ENCODE measurements at regions not wholly inside any gene's neighbourhood (a gene's known extent, or its start where the extent isn't known, plus 50 kb on each side); places are given as distances from the start of the nearest gene placed in this dataset.

GRCh38 chr5:93191035-93191817 is 389.8 kb downstream of the NR2F1-AS1 start:
- Histone ChIP-seq H3K4me1 (ENCODE audit: insufficient read depth, low read length) (no peaks in the 10 kb centered on the region), H3K36me3 (ENCODE audit: insufficient read depth, low read length) (no peaks in the 10 kb centered on the region), H3K9ac (ENCODE audit: low read depth, low read length) (no peak overlapping the region), H3K27ac (ENCODE audit: low read depth, low read length) (no peak overlapping the region), H3K27me3 (ENCODE audit: insufficient read depth, low read length) (no peaks in the 10 kb centered on the region), H3K9me3 (ENCODE audit: insufficient read depth, low read depth, low read length) (no peaks in the 10 kb centered on the region), H3K4me3 (ENCODE audit: low read length) (no peak overlapping the region)
- 90% methylated on average over 10 of the region's 11 CpGs for WGBS

DNA sequence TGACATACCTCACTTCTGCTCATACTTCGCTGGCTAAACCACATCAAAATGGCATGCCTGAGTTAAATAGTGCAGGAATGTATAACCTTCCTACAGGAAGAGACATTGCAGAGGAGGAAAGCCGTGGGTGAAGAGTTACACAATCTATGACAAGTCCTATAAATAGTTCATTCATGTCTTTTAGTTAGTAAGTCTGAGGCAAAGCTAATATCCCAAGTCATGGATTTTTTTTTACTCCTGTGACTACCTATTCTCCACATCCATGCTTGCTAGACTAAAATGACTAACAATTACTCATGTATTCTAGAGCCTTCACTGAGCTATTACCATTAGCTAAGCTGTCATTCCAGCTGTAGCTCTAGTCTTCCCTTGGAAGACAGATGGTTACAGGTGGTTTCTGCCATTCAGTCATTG is 391.3 kb downstream of the NR2F1-AS1 start:
- no peaks in the 10 kb centered on the region for H3K36me3 ChIP-seq (ENCODE audit: insufficient read depth, low read length)
- 90% methylated on average over 1 of the region's 2 CpGs for WGBS
- no peaks in the 10 kb centered on the region for H3K9me3 ChIP-seq (ENCODE audit: insufficient read depth, low read depth, low read length)
- no peak overlapping the region for H3K4me3 ChIP-seq (ENCODE audit: low read length)
- H3K4me1 ChIP-seq (ENCODE audit: insufficient read depth, low read length) = no peaks in the 10 kb centered on the region
- H3K9ac ChIP-seq (ENCODE audit: low read depth, low read length) = no peak overlapping the region
- no peaks in the 10 kb centered on the region for H3K27me3 ChIP-seq (ENCODE audit: insufficient read depth, low read length)
- H3K27ac ChIP-seq (ENCODE audit: low read depth, low read length) = no peak overlapping the region

DNA sequence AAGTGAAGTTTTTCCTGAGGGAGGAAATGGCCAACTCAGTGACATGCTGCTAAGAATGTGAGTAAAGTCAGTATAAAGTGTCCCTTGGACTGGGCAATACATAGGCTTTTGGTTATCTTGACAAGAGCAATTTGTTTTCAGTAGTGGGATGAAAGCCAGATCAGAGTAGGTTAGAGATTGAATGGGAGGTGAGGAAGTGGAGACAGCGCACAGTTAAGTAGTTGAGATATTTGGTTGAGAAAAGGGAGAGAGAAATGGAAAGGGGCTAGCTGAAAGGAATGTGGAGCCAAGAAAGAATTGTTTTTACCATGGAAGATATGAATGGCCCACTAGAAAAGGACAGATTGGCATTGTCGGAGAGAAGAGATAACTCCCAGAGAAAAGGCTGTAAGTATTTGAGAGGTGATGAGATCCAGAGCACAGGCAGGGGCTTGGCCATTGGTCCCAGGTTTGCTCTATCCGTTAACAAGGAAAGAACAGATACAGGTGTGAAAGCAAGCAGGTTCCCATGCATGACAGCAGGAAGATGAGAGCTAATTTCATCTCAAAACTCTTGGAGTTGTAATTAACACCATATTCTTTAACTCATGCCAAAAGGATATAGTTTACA is 392.0 kb downstream of the NR2F1-AS1 start:
- WGBS = 90% methylated on average over 3 of the region's 3 CpGs
- H3K9ac ChIP-seq (ENCODE audit: low read depth, low read length) = no peak overlapping the region
- no peaks in the 10 kb centered on the region for H3K4me1 ChIP-seq (ENCODE audit: insufficient read depth, low read length)
- H3K27me3 ChIP-seq (ENCODE audit: insufficient read depth, low read length) = no peaks in the 10 kb centered on the region
- H3K4me3 ChIP-seq (ENCODE audit: low read length) = no peak overlapping the region
- H3K36me3 ChIP-seq (ENCODE audit: insufficient read depth, low read length) = no peaks in the 10 kb centered on the region
- no peaks in the 10 kb centered on the region for H3K9me3 ChIP-seq (ENCODE audit: insufficient read depth, low read depth, low read length)
- no peak overlapping the region for H3K27ac ChIP-seq (ENCODE audit: low read depth, low read length)

DNA sequence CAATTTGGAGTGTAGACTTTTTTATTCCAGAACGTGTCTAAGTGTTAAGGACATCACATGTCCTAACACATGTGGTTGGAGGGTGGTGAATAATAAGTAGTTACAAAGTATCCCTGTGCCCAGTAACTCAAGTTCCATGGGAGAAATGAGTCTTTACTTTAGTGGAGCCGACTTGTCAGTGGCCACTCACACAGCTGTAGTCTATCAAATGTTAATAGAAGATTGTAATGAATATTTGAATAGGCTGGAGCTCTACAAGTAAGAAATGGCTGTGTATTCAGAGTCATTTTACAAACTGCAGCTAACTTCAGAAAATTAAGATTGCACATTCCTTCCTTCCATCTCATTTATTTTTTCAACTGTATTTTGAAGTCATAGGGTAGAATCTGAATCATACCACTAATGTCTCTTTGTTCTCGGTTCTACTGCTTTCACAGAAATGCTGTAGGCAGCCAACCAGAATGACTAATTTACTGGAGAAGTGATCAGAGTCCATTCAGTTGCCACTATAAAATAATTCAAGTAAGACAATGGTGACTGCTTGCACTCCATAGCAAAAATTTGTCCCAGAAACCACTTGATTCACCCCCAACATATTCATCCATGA is 394.8 kb downstream of the NR2F1-AS1 start:
- H3K4me1 ChIP-seq (ENCODE audit: insufficient read depth, low read length) = no peaks in the 10 kb centered on the region
- H3K27ac ChIP-seq (ENCODE audit: low read depth, low read length) = no peak overlapping the region
- no peaks in the 10 kb centered on the region for H3K27me3 ChIP-seq (ENCODE audit: insufficient read depth, low read length)
- H3K36me3 ChIP-seq (ENCODE audit: insufficient read depth, low read length) = no peaks in the 10 kb centered on the region
- WGBS = 88% methylated on average over 3 of the region's 3 CpGs
- H3K4me3 ChIP-seq (ENCODE audit: low read length) = no peak overlapping the region
- no peaks in the 10 kb centered on the region for H3K9me3 ChIP-seq (ENCODE audit: insufficient read depth, low read depth, low read length)
- H3K9ac ChIP-seq (ENCODE audit: low read depth, low read length) = no peak overlapping the region

DNA sequence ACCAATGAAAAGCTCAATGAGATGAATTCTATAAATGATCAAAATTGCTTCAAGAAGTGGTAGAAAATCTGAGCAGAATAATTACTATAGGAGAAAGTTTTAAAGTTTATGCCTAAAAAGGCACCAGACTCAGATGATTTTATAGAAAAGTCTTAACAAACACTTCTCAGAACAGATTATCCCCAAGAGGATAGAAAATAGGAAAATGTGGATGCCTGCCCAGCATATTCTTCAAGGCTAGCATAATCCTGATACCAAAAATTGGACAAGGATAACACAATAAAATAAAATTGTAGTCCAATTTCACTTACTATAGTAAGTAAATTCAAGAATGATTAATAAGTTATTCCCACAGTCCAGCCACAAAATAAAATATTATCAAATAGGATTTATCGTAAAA is 397.0 kb downstream of the NR2F1-AS1 start:
- H3K4me1 ChIP-seq (ENCODE audit: insufficient read depth, low read length) = no peaks in the 10 kb centered on the region
- no peak overlapping the region for H3K27ac ChIP-seq (ENCODE audit: low read depth, low read length)
- H3K4me3 ChIP-seq (ENCODE audit: low read length) = no peak overlapping the region
- no peaks in the 10 kb centered on the region for H3K27me3 ChIP-seq (ENCODE audit: insufficient read depth, low read length)
- WGBS = no CpG with 5 or more reads among the region's 1 CpG
- no peaks in the 10 kb centered on the region; the same call in 1 of the 2 replicates for H3K9me3 ChIP-seq (ENCODE audit: insufficient read depth, low read depth, low read length)
- H3K9ac ChIP-seq (ENCODE audit: low read depth, low read length) = no peak overlapping the region
- no peaks in the 10 kb centered on the region for H3K36me3 ChIP-seq (ENCODE audit: insufficient read depth, low read length)

GRCh38 chr5:93179466-93179865 is 401.6 kb downstream of the NR2F1-AS1 start:
- Histone ChIP-seq H3K9ac (ENCODE audit: low read depth, low read length) (no peak overlapping the region), H3K36me3 (ENCODE audit: insufficient read depth, low read length) (no peaks in the 10 kb centered on the region), H3K4me1 (ENCODE audit: insufficient read depth, low read length) (no peaks in the 10 kb centered on the region), H3K4me3 (ENCODE audit: low read length) (no peak overlapping the region), H3K9me3 (ENCODE audit: insufficient read depth, low read depth, low read length) (no peaks in the 10 kb centered on the region; the same call in 1 of the 2 replicates), H3K27ac (ENCODE audit: low read depth, low read length) (no peak overlapping the region), H3K27me3 (ENCODE audit: insufficient read depth, low read length) (no peaks in the 10 kb centered on the region)
- WGBS = 90% methylated on average over 1 of the region's 1 CpG

- Histone ChIP-seq H3K9ac (ENCODE audit: low read depth, low read length) (no peak overlapping the region), H3K36me3 (ENCODE audit: insufficient read depth, low read length) (no peaks in the 10 kb centered on the region), H3K4me3 (ENCODE audit: low read length) (no peak overlapping the region), H3K9me3 (ENCODE audit: insufficient read depth, low read depth, low read length) (peaks cover 12% of the 10 kb centered on the region), H3K27me3 (ENCODE audit: insufficient read depth, low read length) (no peaks in the 10 kb centered on the region), H3K4me1 (ENCODE audit: insufficient read depth, low read length) (no peaks in the 10 kb centered on the region), H3K27ac (ENCODE audit: low read depth, low read length) (no peak overlapping the region)
- 92% methylated on average over 1 of the region's 1 CpG for WGBS
Observed at GRCh38 chr5:93174930-93175329, 406.1 kb downstream of the NR2F1-AS1 start.

- WGBS = 100% methylated on average over 2 of the region's 2 CpGs
- no peak overlapping the region for H3K27ac ChIP-seq (ENCODE audit: low read depth, low read length)
- no peaks in the 10 kb centered on the region for H3K27me3 ChIP-seq (ENCODE audit: insufficient read depth, low read length)
- no peak overlapping the region for H3K9ac ChIP-seq (ENCODE audit: low read depth, low read length)
- peaks cover 7% of the 10 kb centered on the region for H3K4me1 ChIP-seq (ENCODE audit: insufficient read depth, low read length)
- no peaks in the 10 kb centered on the region for H3K36me3 ChIP-seq (ENCODE audit: insufficient read depth, low read length)
- H3K9me3 ChIP-seq (ENCODE audit: insufficient read depth, low read depth, low read length) = no peaks in the 10 kb centered on the region
- H3K4me3 ChIP-seq (ENCODE audit: low read length) = no peak overlapping the region
Observed at GRCh38 chr5:93165559-93165958, 415.5 kb downstream of the NR2F1-AS1 start.

DNA sequence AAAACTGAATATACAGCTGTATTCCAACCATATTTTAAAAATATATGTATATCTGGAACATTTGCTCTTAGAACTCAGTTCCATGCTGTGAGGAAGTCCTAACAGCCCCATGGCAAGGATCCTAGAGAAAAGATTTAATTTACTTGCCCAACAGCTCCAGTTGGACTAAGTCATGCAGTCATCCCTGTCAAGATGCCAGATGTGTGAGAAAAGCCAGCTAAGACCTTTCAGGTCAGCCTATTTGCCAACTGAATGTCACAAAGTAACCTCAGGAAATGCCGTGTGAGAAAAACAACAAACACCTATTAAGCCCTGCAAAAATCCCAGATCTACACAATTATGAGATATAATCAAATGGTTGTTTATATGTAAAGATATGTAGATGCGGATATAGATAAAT is 416.3 kb downstream of the NR2F1-AS1 start:
- H3K27me3 ChIP-seq (ENCODE audit: insufficient read depth, low read length) = no peaks in the 10 kb centered on the region
- no peak overlapping the region for H3K9ac ChIP-seq (ENCODE audit: low read depth, low read length)
- no peak overlapping the region for H3K4me3 ChIP-seq (ENCODE audit: low read length)
- peaks cover 7% of the 10 kb centered on the region for H3K4me1 ChIP-seq (ENCODE audit: insufficient read depth, low read length)
- H3K9me3 ChIP-seq (ENCODE audit: insufficient read depth, low read depth, low read length) = no peaks in the 10 kb centered on the region
- H3K36me3 ChIP-seq (ENCODE audit: insufficient read depth, low read length) = no peaks in the 10 kb centered on the region
- WGBS = 80% methylated on average over 1 of the region's 2 CpGs
- H3K27ac ChIP-seq (ENCODE audit: low read depth, low read length) = no peak overlapping the region

- H3K27me3 ChIP-seq (ENCODE audit: insufficient read depth, low read length) = no peaks in the 10 kb centered on the region
- peaks cover 7% of the 10 kb centered on the region for H3K4me1 ChIP-seq (ENCODE audit: insufficient read depth, low read length)
- H3K36me3 ChIP-seq (ENCODE audit: insufficient read depth, low read length) = no peaks in the 10 kb centered on the region
- no peaks in the 10 kb centered on the region for H3K9me3 ChIP-seq (ENCODE audit: insufficient read depth, low read depth, low read length)
- H3K4me3 ChIP-seq (ENCODE audit: low read length) = no peak overlapping the region
- no peak overlapping the region for H3K9ac ChIP-seq (ENCODE audit: low read depth, low read length)
- H3K27ac ChIP-seq (ENCODE audit: low read depth, low read length) = no peak overlapping the region
Observed at GRCh38 chr5:93163010-93163663, 417.9 kb downstream of the NR2F1-AS1 start.
